ENCODE measurements at regions not wholly inside any gene's neighbourhood (a gene's known extent, or its start where the extent isn't known, plus 50 kb on each side); places are given as distances from the start of the nearest gene placed in this dataset.
"Not testable (repeated sequence)": the region's sequence is repeated elsewhere in the genome, so short reads cannot be mapped to it uniquely, and the experiment has no call there.

DNA sequence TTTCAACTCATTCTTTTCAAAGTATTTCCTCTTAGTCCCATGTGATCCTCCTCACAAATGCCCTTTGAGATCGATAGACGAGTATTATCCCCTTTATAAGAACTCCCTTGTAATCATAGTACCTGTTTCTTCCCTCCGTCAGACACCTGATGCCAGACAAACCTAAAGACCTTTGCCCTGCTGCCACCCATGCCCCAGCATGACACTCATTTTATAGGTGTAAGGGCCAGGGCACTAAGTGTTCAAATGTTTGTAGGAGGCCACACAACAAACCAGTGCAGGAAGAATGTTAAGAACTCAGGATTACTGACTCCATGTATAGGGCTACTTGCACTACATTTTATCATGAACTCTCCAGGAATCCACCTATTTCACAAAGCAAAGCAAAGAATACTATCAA is 115.6 kb upstream of the DIAPH2 start:
- TF ChIP-seq, protein P1, sequence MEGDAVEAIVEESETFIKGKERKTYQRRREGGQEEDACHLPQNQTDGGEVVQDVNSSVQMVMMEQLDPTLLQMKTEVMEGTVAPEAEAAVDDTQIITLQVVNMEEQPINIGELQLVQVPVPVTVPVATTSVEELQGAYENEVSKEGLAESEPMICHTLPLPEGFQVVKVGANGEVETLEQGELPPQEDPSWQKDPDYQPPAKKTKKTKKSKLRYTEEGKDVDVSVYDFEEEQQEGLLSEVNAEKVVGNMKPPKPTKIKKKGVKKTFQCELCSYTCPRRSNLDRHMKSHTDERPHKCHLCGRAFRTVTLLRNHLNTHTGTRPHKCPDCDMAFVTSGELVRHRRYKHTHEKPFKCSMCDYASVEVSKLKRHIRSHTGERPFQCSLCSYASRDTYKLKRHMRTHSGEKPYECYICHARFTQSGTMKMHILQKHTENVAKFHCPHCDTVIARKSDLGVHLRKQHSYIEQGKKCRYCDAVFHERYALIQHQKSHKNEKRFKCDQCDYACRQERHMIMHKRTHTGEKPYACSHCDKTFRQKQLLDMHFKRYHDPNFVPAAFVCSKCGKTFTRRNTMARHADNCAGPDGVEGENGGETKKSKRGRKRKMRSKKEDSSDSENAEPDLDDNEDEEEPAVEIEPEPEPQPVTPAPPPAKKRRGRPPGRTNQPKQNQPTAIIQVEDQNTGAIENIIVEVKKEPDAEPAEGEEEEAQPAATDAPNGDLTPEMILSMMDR (conservative IDR thresholded peaks at IDR 0.05; ENCODE audit: low read depth, low read length) = no peak
- H3K4me3 ChIP-seq (ENCODE audit: low read depth, low read length) = no peak overlapping the region
- no peak for DNase-seq (ENCODE audit: low read depth)

DNA sequence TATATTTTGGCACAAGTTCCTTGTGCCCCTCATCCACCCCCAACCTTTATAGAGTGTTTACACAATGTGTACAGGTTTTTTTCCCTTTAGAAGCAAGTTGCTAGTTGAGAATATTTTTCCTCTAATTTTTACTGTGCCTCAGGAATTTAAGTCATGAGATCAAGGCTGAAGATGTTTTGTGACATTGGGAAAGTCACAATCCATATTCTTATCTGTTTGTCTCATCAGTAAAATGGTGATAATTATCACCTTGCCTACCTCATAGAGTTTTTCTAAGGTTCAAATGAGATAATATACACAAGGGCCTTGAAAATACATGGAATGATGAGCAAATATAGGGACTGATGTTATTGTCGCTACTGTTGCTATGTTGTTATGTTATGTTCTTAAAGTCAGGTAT is 109.6 kb upstream of the DIAPH2 start:
- DNase-seq (ENCODE audit: low read depth) = no peak
- H3K4me3 ChIP-seq (ENCODE audit: low read depth, low read length) = no peak overlapping the region
- TF ChIP-seq, protein P1 (conservative IDR thresholded peaks at IDR 0.05; ENCODE audit: low read depth, low read length) = no peak

DNA sequence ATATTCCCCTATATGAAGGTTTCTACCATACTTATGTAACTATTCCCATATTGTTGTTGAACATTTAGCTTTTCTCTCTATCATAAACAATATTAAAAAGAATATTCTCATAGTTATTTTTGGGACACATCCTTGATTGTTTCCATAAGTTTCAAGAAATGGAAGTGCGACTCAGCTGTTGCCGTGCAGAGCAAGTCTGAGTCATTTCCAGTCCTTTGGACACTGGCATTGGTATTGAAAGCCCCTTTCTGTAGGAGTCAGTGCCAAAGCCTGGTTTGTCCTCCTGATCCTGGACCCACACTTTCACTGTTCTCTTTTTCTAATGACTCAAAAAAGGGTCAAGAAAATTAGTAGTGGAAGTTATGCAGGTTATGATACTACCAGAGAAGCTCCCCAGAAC is 108.3 kb upstream of the DIAPH2 start:
- TF ChIP-seq, protein P1 (conservative IDR thresholded peaks at IDR 0.05; ENCODE audit: low read depth, low read length) = no peak
- no peak overlapping the region for H3K4me3 ChIP-seq (ENCODE audit: low read depth, low read length)
- DNase-seq (ENCODE audit: low read depth) = no peak

DNA sequence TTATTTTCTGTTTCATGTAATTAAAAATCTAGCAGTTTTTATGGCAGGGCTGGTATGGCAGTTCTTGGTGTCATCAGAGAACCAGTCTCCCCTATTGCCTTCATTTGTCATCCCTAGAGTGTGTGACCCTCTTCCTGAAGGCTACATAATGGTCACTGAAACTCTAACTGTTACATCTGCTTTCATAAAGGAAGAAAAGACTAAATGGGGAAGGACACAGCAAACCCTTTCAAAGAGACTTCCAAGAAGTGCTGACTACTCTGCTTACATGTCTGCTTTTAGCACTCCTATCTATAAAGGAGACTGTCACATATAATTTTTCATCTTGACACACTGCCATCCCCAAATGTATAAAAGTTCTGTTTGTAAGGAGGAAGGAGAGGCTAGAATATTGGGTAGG is 105.9 kb upstream of the DIAPH2 start:
- DNase-seq (ENCODE audit: low read depth) = no peak
- TF ChIP-seq, protein P1 (conservative IDR thresholded peaks at IDR 0.05; ENCODE audit: low read depth, low read length) = no peak
- H3K4me3 ChIP-seq (ENCODE audit: low read depth, low read length) = no peak overlapping the region

DNA sequence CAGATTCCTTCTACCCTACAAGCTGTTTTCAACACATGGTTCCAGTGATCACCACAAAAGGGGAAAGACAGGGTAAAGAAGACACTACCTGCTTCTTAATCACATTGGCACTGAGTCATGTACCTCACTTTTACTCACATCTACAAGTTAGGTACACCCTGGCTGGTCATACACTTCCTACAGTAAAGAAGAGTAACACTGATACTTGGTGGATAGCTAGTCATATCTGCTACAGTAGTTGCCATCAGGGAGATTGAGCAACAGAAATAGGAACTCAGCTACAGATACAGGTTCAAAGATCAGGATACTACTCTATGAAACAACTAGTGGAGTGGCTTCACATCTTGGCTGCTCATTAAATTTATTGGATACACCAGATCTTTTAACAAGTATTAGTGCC is 105.4 kb upstream of the DIAPH2 start:
- no peak for DNase-seq (ENCODE audit: low read depth)
- TF ChIP-seq, protein P1 (conservative IDR thresholded peaks at IDR 0.05; ENCODE audit: low read depth, low read length) = no peak
- no peak overlapping the region for H3K4me3 ChIP-seq (ENCODE audit: low read depth, low read length)

DNA sequence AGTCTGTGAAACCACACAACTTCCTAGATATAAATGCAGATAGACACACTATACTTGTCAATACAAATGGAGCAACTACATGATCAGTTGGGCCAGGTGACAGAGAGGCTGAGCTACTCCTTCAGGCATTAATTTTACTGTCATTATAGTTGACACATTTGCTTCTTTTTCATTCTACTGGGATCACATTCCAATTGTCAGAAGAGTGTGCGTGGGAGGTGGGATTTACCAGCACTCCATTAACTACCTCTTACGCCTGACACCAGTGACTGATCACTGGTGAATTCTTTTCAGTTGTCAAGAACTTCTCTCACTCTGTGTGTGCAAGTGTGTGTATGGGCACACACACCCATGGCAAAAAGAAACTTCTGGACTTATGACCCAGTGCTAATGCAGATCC is 94.2 kb upstream of the DIAPH2 start:
- DNase-seq (ENCODE audit: low read depth) = no peak
- TF ChIP-seq, protein P1 (conservative IDR thresholded peaks at IDR 0.05; ENCODE audit: low read depth, low read length) = no peak
- H3K4me3 ChIP-seq (ENCODE audit: low read depth, low read length) = no peak overlapping the region

DNA sequence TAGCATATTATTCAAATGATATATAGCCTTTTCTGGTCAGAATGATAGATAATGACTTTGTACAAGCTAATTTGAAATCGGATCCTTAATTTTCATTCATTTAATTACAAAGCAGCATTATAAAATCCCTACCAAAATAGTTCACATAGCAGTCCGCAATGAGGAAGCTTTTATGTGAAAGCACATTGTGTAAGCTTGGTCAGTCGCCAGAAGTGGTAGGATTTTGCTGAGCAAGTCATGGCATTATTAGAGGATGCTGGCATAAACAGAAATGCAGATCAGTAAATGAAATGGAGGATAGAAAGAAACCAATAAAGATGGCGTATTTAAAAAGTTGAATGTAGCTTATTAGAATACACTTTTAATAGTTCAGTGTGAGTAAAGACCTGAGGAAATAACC is 93.2 kb upstream of the DIAPH2 start:
- TF ChIP-seq, protein P1 (conservative IDR thresholded peaks at IDR 0.05; ENCODE audit: low read depth, low read length) = no peak
- no peak for DNase-seq (ENCODE audit: low read depth)

DNA sequence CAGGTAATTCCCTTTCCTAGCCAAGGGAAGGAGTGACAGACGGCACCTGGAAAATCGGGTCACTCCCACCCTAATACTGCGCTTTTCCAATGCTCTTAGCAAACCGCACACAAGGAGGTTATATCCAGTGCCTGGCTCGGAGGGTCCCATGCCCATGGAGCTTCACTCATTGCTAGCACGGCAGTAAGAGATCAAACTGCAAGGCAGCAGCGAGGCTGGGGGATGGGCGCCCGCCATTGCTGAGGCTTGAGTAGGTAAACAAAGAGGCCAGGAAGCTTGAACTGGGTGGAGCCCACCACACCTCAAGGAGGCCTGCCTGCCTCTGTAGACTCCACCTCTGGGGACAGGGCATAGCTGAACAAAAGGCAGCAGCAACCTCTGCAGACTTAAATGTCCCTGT is 86.8 kb upstream of the DIAPH2 start:
- not testable (repeated sequence) for DNase-seq (ENCODE audit: low read depth); H3K4me3 ChIP-seq (ENCODE audit: low read depth, low read length)

More for the DNA sequence above, 93.2 kb upstream of the DIAPH2 start:
- H3K4me3 ChIP-seq (ENCODE audit: low read depth, low read length) = no peak overlapping the region
